ENCODE measurements at regions not wholly inside any gene's neighbourhood (a gene's known extent, or its start where the extent isn't known, plus 50 kb on each side); places are given as distances from the start of the nearest gene placed in this dataset.

- TF ChIP-seq CTCF (conservative IDR thresholded peaks at IDR 0.05; ENCODE audit: low read length) (no peak), EZH2phosphoT487 (IDR thresholded peaks at IDR 0.05; ENCODE audit: borderline replicate concordance, low read depth, low read length) (no peak)
Observed at GRCh38 chr10:105733924-105734323, 1092.8 kb downstream of the SORCS3 start.
